ENCODE measurements at regions not wholly inside any gene's neighbourhood (a gene's known extent, or its start where the extent isn't known, plus 50 kb on each side); places are given as distances from the start of the nearest gene placed in this dataset.

DNA sequence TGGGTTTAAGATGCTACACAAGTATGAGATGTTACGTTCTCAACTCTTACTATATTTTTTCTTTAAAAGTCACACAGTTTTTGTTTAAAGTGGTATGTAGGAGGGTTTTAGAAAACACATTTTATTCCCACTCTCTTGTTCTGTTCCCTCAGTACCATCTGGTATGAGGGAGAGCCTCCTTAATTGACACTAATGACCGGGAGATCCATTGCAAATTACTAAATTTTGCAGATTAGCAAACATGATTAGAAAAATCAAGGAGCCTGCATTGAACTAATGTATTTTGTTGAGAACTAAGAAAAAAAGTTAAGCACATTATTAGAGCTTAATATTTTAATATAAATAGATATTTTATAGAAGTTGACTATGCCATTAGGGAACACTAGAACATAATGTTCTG, 87.3 kb upstream of the UNC5C start:
- in situ Hi-C loops (cut with MboI; ENCODE audit: low sequenced_read_pairs, unreplicated experiment) = no loop called here
- no peak for DNase-seq (ENCODE audit: low spot score)
- TF ChIP-seq, protein P1, sequence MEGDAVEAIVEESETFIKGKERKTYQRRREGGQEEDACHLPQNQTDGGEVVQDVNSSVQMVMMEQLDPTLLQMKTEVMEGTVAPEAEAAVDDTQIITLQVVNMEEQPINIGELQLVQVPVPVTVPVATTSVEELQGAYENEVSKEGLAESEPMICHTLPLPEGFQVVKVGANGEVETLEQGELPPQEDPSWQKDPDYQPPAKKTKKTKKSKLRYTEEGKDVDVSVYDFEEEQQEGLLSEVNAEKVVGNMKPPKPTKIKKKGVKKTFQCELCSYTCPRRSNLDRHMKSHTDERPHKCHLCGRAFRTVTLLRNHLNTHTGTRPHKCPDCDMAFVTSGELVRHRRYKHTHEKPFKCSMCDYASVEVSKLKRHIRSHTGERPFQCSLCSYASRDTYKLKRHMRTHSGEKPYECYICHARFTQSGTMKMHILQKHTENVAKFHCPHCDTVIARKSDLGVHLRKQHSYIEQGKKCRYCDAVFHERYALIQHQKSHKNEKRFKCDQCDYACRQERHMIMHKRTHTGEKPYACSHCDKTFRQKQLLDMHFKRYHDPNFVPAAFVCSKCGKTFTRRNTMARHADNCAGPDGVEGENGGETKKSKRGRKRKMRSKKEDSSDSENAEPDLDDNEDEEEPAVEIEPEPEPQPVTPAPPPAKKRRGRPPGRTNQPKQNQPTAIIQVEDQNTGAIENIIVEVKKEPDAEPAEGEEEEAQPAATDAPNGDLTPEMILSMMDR (IDR thresholded peaks at IDR 0.05; ENCODE audit: borderline replicate concordance, control extremely low read depth, extremely low read depth, insufficient read depth, missing control alignments) = no peak

DNA sequence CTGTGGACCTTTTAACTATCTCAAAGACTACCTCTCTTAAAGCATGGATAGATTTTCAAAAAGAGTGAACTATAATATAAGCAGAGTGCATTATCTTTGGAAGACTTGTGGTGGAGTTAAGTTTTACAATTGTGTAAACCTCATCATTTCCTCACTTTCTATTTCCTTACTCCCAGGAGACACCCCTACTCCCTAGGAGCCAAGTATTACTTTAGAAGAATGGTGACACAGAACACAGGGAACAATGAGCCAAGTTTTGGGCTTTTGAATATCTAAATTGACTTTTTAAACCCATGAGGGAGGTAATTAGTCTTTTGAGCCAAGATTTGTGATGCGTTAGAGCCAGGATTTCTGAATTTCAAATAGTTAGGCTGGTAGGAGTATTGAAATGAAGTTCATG, 78.9 kb upstream of the UNC5C start:
- no peak for DNase-seq (ENCODE audit: low spot score)
- in situ Hi-C loops (cut with MboI; ENCODE audit: low sequenced_read_pairs, unreplicated experiment) = no loop called here
- TF ChIP-seq, protein P1 (IDR thresholded peaks at IDR 0.05; ENCODE audit: borderline replicate concordance, control extremely low read depth, extremely low read depth, insufficient read depth, missing control alignments) = no peak

DNA sequence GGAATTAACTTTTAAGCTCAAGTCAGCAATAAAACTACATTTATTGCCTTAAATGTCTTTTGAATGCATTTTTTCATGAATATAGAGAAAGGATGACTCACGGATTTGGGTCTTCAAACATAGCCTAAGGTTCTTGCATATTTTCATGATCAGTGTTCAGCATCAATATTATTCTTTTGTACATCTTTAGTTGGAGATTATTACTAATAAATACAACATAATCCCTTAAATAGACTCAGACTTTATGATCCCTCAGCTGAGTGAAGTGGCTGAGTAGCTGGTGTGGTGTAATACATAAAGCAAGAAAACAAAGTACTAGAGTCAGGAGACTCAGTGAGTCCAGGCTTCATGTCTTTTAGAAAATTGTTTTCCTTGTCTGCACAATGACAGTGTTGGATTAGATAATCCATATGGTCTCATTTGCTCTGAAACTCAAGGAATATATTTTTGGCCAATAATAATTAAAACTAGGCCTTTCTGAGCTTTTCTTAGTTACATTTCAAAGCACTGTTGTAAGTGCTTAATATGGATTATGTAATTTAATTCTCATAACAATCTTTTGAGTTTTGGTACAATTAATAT, 78.3 kb upstream of the UNC5C start:
- in situ Hi-C loops (cut with MboI; ENCODE audit: low sequenced_read_pairs, unreplicated experiment) = no loop called here
- DNase-seq (ENCODE audit: low spot score) = no peak
- TF ChIP-seq, protein P1 (IDR thresholded peaks at IDR 0.05; ENCODE audit: borderline replicate concordance, control extremely low read depth, extremely low read depth, insufficient read depth, missing control alignments) = no peak

DNA sequence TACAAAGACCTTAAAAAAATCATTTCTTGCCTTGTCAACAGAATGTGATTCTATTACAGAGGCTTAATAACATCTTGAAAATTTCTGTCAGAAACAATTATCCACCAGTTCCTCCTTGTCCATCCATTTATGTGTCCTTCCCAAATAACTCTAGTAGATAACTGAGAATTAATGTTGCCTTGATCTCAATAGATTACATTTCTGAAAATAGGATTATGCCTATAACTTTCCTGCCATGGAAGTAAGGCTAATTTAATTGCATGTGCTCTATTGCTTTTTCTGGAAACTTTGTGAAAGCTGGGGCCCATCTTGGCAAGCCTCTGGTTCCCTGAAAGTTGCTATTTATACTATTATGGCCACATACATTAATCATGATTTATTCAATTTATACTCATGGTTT, 76.2 kb upstream of the UNC5C start:
- DNase-seq (ENCODE audit: low spot score) = no peak
- in situ Hi-C loops (cut with MboI; ENCODE audit: low sequenced_read_pairs, unreplicated experiment) = no loop called here
- TF ChIP-seq, protein P1 (IDR thresholded peaks at IDR 0.05; ENCODE audit: borderline replicate concordance, control extremely low read depth, extremely low read depth, insufficient read depth, missing control alignments) = no peak

DNA sequence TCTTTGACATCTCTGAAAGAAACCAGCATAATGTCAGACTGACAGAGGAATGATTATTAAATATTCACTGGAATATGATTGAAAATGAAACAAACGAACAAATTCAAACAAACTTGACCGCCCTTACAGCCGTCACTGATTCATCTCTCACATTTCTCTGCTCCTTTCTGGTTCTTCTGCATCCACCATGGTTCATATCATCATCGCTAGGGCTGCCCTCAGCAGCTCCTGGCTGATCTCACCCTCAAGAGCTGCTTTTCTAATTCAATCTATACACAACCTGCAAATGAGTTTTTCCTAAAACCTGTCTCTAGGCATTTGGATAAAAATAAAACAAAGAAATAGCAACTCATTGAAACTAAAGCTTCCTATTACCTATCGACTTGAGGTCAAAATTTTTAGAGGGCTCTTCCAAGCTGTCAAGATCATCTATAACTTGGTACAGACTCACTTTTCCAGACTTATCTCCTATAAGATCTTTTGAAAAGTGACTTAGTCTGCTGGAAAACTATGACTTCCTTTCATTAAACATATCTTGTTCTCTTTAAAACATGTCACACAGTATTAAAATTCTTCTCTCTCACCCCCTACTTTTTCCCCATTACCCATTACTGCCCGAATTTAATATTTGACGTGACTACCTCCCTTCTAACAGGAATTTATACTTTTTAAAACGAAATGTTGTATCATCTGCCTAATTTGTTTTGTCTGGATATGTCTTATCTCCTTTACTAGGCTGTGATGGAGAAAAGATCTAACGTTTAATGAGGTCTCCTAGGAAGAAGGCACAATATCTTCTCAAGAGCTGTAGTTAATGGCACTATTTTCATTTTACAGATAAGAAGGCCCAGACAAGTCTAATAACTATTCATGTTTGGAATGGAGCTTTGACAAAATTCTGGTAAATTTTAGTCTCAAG, 71.0 kb upstream of the UNC5C start:
- in situ Hi-C loops (cut with MboI; ENCODE audit: low sequenced_read_pairs, unreplicated experiment) = no loop called here
- DNase-seq (ENCODE audit: low spot score) = no peak
- TF ChIP-seq, protein P1 (IDR thresholded peaks at IDR 0.05; ENCODE audit: borderline replicate concordance, control extremely low read depth, extremely low read depth, insufficient read depth, missing control alignments) = no peak

DNA sequence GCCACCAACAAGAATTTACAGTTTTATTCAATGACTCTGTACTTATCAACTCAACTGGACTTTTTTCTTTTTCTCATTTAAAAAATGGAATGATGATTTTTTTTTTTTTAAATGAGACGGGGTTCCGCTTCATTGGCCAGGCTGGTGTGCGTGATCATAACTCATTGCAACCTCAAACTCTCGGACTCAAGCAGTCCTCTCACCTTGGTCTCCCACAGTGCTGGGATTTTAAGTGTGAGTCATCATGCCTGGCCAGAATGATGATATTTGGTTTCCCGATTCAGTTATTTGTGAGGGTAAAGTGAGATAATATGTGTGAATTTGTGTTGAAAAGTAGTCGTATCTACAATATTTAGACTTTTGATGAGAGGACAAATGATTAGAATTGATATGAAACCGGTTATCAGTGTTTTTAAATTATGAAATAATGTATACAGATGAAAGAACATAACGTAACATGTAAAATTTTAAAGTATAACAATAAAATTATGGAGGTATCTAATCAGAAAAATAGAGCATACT, 66.0 kb upstream of the UNC5C start:
- TF ChIP-seq, protein P1 (IDR thresholded peaks at IDR 0.05; ENCODE audit: borderline replicate concordance, control extremely low read depth, extremely low read depth, insufficient read depth, missing control alignments) = no peak
- in situ Hi-C loops (cut with MboI; ENCODE audit: low sequenced_read_pairs, unreplicated experiment) = no loop called here

More for the DNA sequence above, 66.0 kb upstream of the UNC5C start:
- DNase-seq (ENCODE audit: low spot score) = no peak
